ENCODE measurements at regions not wholly inside any gene's neighbourhood (a gene's known extent, or its start where the extent isn't known, plus 50 kb on each side); places are given as distances from the start of the nearest gene placed in this dataset.

DNA sequence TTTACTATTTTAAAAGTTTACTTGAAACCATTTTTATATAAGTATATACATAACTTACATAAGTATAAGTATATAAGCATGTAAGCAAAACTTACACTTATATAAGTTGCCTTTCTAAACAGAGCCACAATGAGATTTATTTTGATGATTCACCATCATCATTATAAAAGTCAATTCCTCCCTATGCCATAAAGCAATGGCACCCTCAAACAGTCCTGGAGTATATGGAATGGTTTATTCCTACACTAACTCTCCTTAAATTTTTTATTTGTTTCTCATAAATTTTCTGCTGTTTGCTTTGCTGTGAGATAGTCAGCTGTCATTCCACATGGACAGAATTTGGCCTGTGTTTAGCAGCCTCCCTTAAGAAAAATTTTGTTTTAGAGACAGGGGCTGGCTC, 114.2 kb downstream of the NAB1 start:
- TF ChIP-seq GABPA (IDR thresholded peaks at IDR 0.05; ENCODE audit: borderline replicate concordance, insufficient read depth, low read length) (no peak), EZH2 (IDR thresholded peaks at IDR 0.05; ENCODE audit: low read depth, low read length, severe bottlenecking) (no peak), POU5F1 (IDR thresholded peaks at IDR 0.05; ENCODE audit: low read depth, low read length) (no peak), EP300 (IDR thresholded peaks at IDR 0.05; ENCODE audit: borderline replicate concordance in 1 of 2, low read depth in 2 of 2, low read length in 2 of 2) (no peak), TEAD4 (IDR thresholded peaks at IDR 0.05; ENCODE audit: low read depth, low read length) (no peak), SUZ12 (IDR thresholded peaks at IDR 0.05; ENCODE audit: low read length) (no peak), CEBPB (IDR thresholded peaks at IDR 0.05; ENCODE audit: low read depth, low read length) (no peak), NRF1 (IDR thresholded peaks at IDR 0.05; ENCODE audit: low read depth, low read length) (no peak), POLR2AphosphoS5 (IDR thresholded peaks at IDR 0.05; ENCODE audit: low read depth, low read length) (no peak), SIN3A (conservative IDR thresholded peaks at IDR 0.05 in 1 of 2, IDR thresholded peaks at IDR 0.05 in 1 of 2; ENCODE audit: low read depth in 1 of 2, low read length in 2 of 2) (no peak), POLR2A (IDR thresholded peaks at IDR 0.05; ENCODE audit: control extremely low read depth in 1 of 2, low read depth in 2 of 2, low read length in 2 of 2) (no peak)
- TF ChIP-seq, protein P1, sequence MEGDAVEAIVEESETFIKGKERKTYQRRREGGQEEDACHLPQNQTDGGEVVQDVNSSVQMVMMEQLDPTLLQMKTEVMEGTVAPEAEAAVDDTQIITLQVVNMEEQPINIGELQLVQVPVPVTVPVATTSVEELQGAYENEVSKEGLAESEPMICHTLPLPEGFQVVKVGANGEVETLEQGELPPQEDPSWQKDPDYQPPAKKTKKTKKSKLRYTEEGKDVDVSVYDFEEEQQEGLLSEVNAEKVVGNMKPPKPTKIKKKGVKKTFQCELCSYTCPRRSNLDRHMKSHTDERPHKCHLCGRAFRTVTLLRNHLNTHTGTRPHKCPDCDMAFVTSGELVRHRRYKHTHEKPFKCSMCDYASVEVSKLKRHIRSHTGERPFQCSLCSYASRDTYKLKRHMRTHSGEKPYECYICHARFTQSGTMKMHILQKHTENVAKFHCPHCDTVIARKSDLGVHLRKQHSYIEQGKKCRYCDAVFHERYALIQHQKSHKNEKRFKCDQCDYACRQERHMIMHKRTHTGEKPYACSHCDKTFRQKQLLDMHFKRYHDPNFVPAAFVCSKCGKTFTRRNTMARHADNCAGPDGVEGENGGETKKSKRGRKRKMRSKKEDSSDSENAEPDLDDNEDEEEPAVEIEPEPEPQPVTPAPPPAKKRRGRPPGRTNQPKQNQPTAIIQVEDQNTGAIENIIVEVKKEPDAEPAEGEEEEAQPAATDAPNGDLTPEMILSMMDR (IDR thresholded peaks at IDR 0.05; ENCODE audit: control extremely low read depth in 1 of 3, insufficient read depth in 1 of 3, low read depth in 1 of 3, low read length in 3 of 3): no peak
